PC-9 (cell line): ENCODE measurements at regions not wholly inside any gene's neighbourhood (a gene's known extent, or its start where the extent isn't known, plus 50 kb on each side); places are given as distances from the start of the nearest gene placed in this dataset.

Experiments used
- EZH2 ChIP-seq: fragments of 200-600 bp; sonication (generic); IDR thresholded peaks from 2 replicates; pipeline ENCODE4 v1.8.0; 2017; ENCODE audit warnings: antibody characterized with exemption, low read depth
- TF ChIP-seq, protein P1 (sequence below): fragments of 200-600 bp; sonication (generic); conservative IDR thresholded peaks from 2 replicates; pipeline ENCODE4 v1.6.1; 2017; ENCODE audit warnings: mixed run types, antibody characterized with exemption, mild to moderate bottlenecking, moderate library complexity

DNA sequence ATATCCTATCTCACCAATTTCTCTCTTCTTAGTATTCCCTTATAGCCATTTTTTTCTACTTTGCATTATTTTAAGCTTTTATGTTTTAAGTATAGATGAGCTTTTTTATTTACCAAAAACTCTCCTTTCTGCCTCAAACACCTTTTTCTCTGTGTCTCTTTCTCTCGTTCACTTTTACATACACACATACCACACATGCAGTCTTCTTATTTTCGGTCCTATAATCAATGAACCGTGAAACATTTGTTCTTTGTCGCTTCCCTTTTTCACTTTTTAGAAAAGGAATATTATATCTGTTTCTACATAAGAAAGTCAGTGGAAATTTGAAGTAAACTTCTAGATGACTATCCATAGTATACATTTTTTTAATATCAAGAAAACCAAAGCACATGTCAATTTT is 183.2 kb downstream of the MRPL39 start:
- TF ChIP-seq, protein P1, sequence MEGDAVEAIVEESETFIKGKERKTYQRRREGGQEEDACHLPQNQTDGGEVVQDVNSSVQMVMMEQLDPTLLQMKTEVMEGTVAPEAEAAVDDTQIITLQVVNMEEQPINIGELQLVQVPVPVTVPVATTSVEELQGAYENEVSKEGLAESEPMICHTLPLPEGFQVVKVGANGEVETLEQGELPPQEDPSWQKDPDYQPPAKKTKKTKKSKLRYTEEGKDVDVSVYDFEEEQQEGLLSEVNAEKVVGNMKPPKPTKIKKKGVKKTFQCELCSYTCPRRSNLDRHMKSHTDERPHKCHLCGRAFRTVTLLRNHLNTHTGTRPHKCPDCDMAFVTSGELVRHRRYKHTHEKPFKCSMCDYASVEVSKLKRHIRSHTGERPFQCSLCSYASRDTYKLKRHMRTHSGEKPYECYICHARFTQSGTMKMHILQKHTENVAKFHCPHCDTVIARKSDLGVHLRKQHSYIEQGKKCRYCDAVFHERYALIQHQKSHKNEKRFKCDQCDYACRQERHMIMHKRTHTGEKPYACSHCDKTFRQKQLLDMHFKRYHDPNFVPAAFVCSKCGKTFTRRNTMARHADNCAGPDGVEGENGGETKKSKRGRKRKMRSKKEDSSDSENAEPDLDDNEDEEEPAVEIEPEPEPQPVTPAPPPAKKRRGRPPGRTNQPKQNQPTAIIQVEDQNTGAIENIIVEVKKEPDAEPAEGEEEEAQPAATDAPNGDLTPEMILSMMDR: no peak
- TF ChIP-seq EZH2: no peak
